Mesothelial cell of epicardium (in vitro differentiated cells): ENCODE measurements at regions not wholly inside any gene's neighbourhood (a gene's known extent, or its start where the extent isn't known, plus 50 kb on each side); places are given as distances from the start of the nearest gene placed in this dataset.

ENCODE experiments used
- DNase-seq, 2 experiments: peaks; one replicate each; pipeline ENCODE4 v3.0.0; 2021; ENCODE audit warnings: low spot score in 2 of 2; ENCODE audit not compliant: unreplicated experiment in 2 of 2
- H3K27ac Mint-ChIP-seq: 2 replicates; pipeline ENCODE4 v1.8.0; 2021; ENCODE audit warnings: mixed read lengths
- H3K27me3 Mint-ChIP-seq: 2 replicates; pipeline ENCODE4 v1.8.0; 2021; ENCODE audit warnings: low read depth, mixed read lengths
- H3K36me3 Mint-ChIP-seq: 2 replicates; pipeline ENCODE4 v1.8.0; 2021; ENCODE audit warnings: mixed read lengths
- H3K4me1 Mint-ChIP-seq: 2 replicates; pipeline ENCODE4 v1.8.0; 2021; ENCODE audit warnings: mixed read lengths
- H3K4me3 Mint-ChIP-seq: 2 replicates; pipeline ENCODE4 v1.8.0; 2021; ENCODE audit warnings: mild to moderate bottlenecking, moderate library complexity, mixed read lengths
- H3K9me3 Mint-ChIP-seq: 2 replicates; pipeline ENCODE4 v1.8.0; 2021; ENCODE audit warnings: mixed read lengths
- TF ChIP-seq, protein P1 (sequence below): fragments of 200-600 bp; sonication (generic); IDR thresholded peaks from one replicate; pipeline ENCODE4 v1.5.0; 2021; ENCODE audit warnings: antibody characterized with exemption; ENCODE audit not compliant: unreplicated experiment

GRCh38 chr1:88204612-88205167, 479.4 kb upstream of the PKN2 start:
- Mint-ChIP-seq H3K27ac (no peak overlapping the region), H3K4me3 (no peak overlapping the region), H3K4me1 (no peaks in the 10 kb centered on the region), H3K27me3 (peaks cover 2% of the 10 kb centered on the region), H3K9me3 (no peaks in the 10 kb centered on the region), H3K36me3 (no peaks in the 10 kb centered on the region)
- DNase-seq: no peak
- TF ChIP-seq, protein P1, sequence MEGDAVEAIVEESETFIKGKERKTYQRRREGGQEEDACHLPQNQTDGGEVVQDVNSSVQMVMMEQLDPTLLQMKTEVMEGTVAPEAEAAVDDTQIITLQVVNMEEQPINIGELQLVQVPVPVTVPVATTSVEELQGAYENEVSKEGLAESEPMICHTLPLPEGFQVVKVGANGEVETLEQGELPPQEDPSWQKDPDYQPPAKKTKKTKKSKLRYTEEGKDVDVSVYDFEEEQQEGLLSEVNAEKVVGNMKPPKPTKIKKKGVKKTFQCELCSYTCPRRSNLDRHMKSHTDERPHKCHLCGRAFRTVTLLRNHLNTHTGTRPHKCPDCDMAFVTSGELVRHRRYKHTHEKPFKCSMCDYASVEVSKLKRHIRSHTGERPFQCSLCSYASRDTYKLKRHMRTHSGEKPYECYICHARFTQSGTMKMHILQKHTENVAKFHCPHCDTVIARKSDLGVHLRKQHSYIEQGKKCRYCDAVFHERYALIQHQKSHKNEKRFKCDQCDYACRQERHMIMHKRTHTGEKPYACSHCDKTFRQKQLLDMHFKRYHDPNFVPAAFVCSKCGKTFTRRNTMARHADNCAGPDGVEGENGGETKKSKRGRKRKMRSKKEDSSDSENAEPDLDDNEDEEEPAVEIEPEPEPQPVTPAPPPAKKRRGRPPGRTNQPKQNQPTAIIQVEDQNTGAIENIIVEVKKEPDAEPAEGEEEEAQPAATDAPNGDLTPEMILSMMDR: no peak

- no peak overlapping the region for H3K4me3 Mint-ChIP-seq
- no peak overlapping the region for H3K27ac Mint-ChIP-seq
- no peaks in the 10 kb centered on the region for H3K4me1 Mint-ChIP-seq
- peaks cover 2% of the 10 kb centered on the region for H3K27me3 Mint-ChIP-seq
- TF ChIP-seq, protein P1: no peak
- no peaks in the 10 kb centered on the region for H3K36me3 Mint-ChIP-seq
- no peaks in the 10 kb centered on the region for H3K9me3 Mint-ChIP-seq
- DNase-seq: no peak
Observed at GRCh38 chr1:88208389-88208788, 475.7 kb upstream of the PKN2 start.

- no peaks in the 10 kb centered on the region for H3K4me1 Mint-ChIP-seq
- no peaks in the 10 kb centered on the region for H3K9me3 Mint-ChIP-seq
- H3K4me3 Mint-ChIP-seq: no peak overlapping the region
- no peaks in the 10 kb centered on the region for H3K36me3 Mint-ChIP-seq
- peaks cover 2% of the 10 kb centered on the region for H3K27me3 Mint-ChIP-seq
- DNase-seq: no peak
- no peak overlapping the region for H3K27ac Mint-ChIP-seq
- TF ChIP-seq, protein P1: no peak
Observed at GRCh38 chr1:88210103-88210787, 473.8 kb upstream of the PKN2 start.

DNA sequence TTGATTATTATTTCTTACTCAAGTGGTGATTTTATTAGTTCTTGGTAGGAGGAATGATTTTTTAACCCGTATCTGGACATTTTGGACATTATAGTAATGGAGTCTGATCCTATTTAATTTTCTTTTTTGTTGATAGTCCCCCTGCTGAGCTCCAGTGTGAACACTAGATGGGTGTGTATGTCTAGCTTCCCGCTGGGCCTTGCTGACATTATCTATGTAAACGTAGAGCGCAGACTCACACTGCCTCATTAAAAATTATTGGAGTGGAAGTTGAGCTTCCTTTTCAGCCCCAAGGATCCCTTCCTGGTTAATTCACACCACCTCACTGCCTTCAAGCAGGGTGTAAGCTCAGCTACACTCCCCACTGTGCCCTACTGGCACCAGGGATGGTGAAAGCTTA, 467.6 kb upstream of the PKN2 start:
- DNase-seq: no peak
- Mint-ChIP-seq H3K4me1 (no peaks in the 10 kb centered on the region), H3K9me3 (peaks cover 8% of the 10 kb centered on the region), H3K4me3 (no peak overlapping the region), H3K27ac (no peak overlapping the region), H3K27me3 (peaks cover 9% of the 10 kb centered on the region), H3K36me3 (no peaks in the 10 kb centered on the region)
- TF ChIP-seq, protein P1: no peak

DNA sequence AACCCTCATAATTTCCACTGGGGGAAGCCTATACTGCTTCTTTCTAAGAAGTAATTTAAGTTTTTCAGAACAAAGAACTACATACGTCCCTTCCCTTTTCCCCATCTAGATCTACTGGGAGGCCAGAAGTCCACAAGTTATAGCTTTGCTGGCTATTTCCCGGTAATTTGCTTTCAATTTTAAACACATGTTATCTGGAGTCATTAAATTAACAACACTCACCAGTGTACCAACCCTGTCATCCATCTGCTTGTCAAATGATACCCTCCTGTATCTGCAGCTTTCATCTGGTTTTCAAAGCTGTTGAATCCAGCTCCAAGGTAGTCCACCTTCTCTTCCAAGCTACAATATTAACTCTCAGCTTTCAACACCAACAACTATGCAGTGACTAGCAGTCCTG, 466.7 kb upstream of the PKN2 start:
- Mint-ChIP-seq H3K27me3 (peaks cover 10% of the 10 kb centered on the region), H3K36me3 (no peaks in the 10 kb centered on the region), H3K27ac (no peak overlapping the region), H3K4me1 (no peaks in the 10 kb centered on the region), H3K9me3 (peaks cover 8% of the 10 kb centered on the region), H3K4me3 (no peak overlapping the region)
- TF ChIP-seq, protein P1: no peak
- no peak for DNase-seq
